Right lobe of liver (tissue), 6 donors: ENCODE measurements at regions not wholly inside any gene's neighbourhood (a gene's known extent, or its start where the extent isn't known, plus 50 kb on each side); places are given as distances from the start of the nearest gene placed in this dataset.

ENCODE experiments used
- ATAC-seq, 4 donors: fragments of 200-7000 bp; cut with Tn5 transposase; one replicate each; pipeline ENCODE4 v1.9.1; 2020; ENCODE audit warnings: mild to moderate bottlenecking in 4 of 4, moderate library complexity in 4 of 4
- DNase-seq, 3 donors: peaks; one replicate each; pipeline ENCODE4 v3.0.0-alpha.2; 2020
- H3K27ac ChIP-seq, 3 donors: fragments of 200-600 bp; one replicate each; pipeline ENCODE4 v1.8.0; 2022
- H3K27me3 ChIP-seq, 2 donors: fragments of 200-600 bp; one replicate each; pipeline ENCODE4 v1.8.0; 2022
- H3K36me3 ChIP-seq, 4 donors: fragments of 200-600 bp; sonication (generic) in 1 of 4; one replicate each; pipeline versions ENCODE4 v1.5.1 to v1.8.0; 2017 to 2022; ENCODE audit warnings: control low read depth in 1 of 4
- H3K4me1 ChIP-seq, 4 donors: fragments of 200-600 bp; sonication (generic) in 1 of 4; one replicate each; pipeline versions ENCODE4 v1.5.1 to v1.8.0; 2017 to 2022; ENCODE audit warnings: control low read depth in 1 of 4
- H3K4me3 ChIP-seq, 3 donors: fragments of 200-600 bp; one replicate each; pipeline ENCODE4 v1.8.0; 2022
- H3K9me3 ChIP-seq, 4 donors: fragments of 200-600 bp; sonication (generic) in 1 of 4; one replicate each; pipeline versions ENCODE4 v1.5.1 to v1.8.0; 2017 to 2022; ENCODE audit warnings: control low read depth in 1 of 4
- CTCF ChIP-seq, 4 donors: fragments of 200-600 bp in 3 of 4; fragments of 450-650 bp in 1 of 4; IDR thresholded peaks; one replicate each; pipeline versions ENCODE4 v1.5.1 to v1.8.0; 2016 to 2022; ENCODE audit warnings: antibody characterized with exemption in 4 of 4, mild to moderate bottlenecking in 2 of 4
- POLR2A ChIP-seq: fragments of 450-650 bp; IDR thresholded peaks from one replicate; pipeline ENCODE4 v1.6.1; 2017; ENCODE audit warnings: antibody characterized with exemption, mild to moderate bottlenecking
- WGBS: methylation state at CpG from one replicate; pipeline ENCODE4 v1.1.6; 2018; ENCODE audit warnings: low coverage, low lambda C conversion rate; ENCODE audit not compliant: insufficient coverage; ENCODE audit errors: missing lambda C conversion rate; 5-methylcytosine and 5-hydroxymethylcytosine counted together
- intact Hi-C, 2 donors: fragments of 100-400 bp; cut with DNase I; formaldehyde crosslinking; loops; one replicate each; pipeline versions ENCODE4 v1.11.2 to v1.14.1; 2022
- donor health status: DM: no; HTN: yes; CAD: no.
- donor health status: DM: no; HTN: no; CAD: no.
- donor health status: DM: no; HTN: no; CAD: no.
- donor health status: DM: no; HTN: yes; CAD: no.
- donor health status: DM: no; HTN: yes; CAD: no.

- ATAC-seq (no peak), DNase-seq (no peak)
- Histone ChIP-seq H3K36me3 (no peaks in the 10 kb centered on the region), H3K4me1 (no peaks in the 10 kb centered on the region), H3K4me3 (no peak overlapping the region), H3K27me3 (no peaks in the 10 kb centered on the region), H3K9me3 (no peaks in the 10 kb centered on the region), H3K27ac (no peak overlapping the region)
- TF ChIP-seq CTCF (IDR thresholded peaks at IDR 0.05) (no peak), POLR2A (no peak)
- intact Hi-C loops, result no loop called here
- 80% methylated on average over 2 of the region's 2 CpGs for WGBS
Measured at GRCh38 chr1:14120895-14121294, 420.9 kb downstream of the PRDM2 start.

GRCh38 chr1:14128096-14128495 is 428.1 kb downstream of the PRDM2 start:
- Histone ChIP-seq H3K27ac (no peak overlapping the region), H3K9me3 (no peaks in the 10 kb centered on the region), H3K27me3 (no peaks in the 10 kb centered on the region), H3K4me1 (no peaks in the 10 kb centered on the region), H3K36me3 (no peaks in the 10 kb centered on the region), H3K4me3 (no peak overlapping the region)
- ATAC-seq (no peak), DNase-seq (no peak)
- no peak for TF ChIP-seq CTCF (IDR thresholded peaks at IDR 0.05)
- TF ChIP-seq POLR2A, result no peak
- intact Hi-C loops, result no loop called here
- WGBS, result no CpG with 5 or more reads among the region's 1 CpG

GRCh38 chr1:14129009-14129408 is 429.0 kb downstream of the PRDM2 start:
- TF ChIP-seq CTCF (IDR thresholded peaks at IDR 0.05) (no peak), POLR2A (no peak)
- Histone ChIP-seq H3K27me3 (no peaks in the 10 kb centered on the region), H3K9me3 (no peaks in the 10 kb centered on the region), H3K4me1 (no peaks in the 10 kb centered on the region), H3K4me3 (no peak overlapping the region), H3K36me3 (no peaks in the 10 kb centered on the region), H3K27ac (no peak overlapping the region)
- WGBS, result 47% methylated on average over 2 of the region's 2 CpGs
- ATAC-seq, result no peak
- intact Hi-C loops, result no loop called here
- no peak for DNase-seq

- no peaks in the 10 kb centered on the region for H3K27me3 ChIP-seq
- TF ChIP-seq POLR2A (no peak), CTCF (IDR thresholded peaks at IDR 0.05) (no peak)
- DNase-seq, result no peak
- WGBS, result 54% methylated on average over 2 of the region's 2 CpGs
- ATAC-seq, result no peak
- no peak overlapping the region for H3K27ac ChIP-seq
- H3K4me1 ChIP-seq, result no peaks in the 10 kb centered on the region
- no peak overlapping the region for H3K4me3 ChIP-seq
- H3K9me3 ChIP-seq, result no peaks in the 10 kb centered on the region
- intact Hi-C loops, result no loop called here
- no peaks in the 10 kb centered on the region for H3K36me3 ChIP-seq
Measured at GRCh38 chr1:14135070-14135469, 435.1 kb downstream of the PRDM2 start.

GRCh38 chr1:14136152-14136763 is 436.3 kb downstream of the PRDM2 start:
- Histone ChIP-seq H3K9me3 (no peaks in the 10 kb centered on the region), H3K4me3 (no peak overlapping the region), H3K36me3 (no peaks in the 10 kb centered on the region), H3K27me3 (no peaks in the 10 kb centered on the region), H3K27ac (no peak overlapping the region), H3K4me1 (no peaks in the 10 kb centered on the region)
- DNase-seq (no peak), ATAC-seq (no peak)
- intact Hi-C loops, result no loop called here
- TF ChIP-seq CTCF (IDR thresholded peaks at IDR 0.05) (no peak), POLR2A (no peak)
- 34% methylated on average over 4 of the region's 6 CpGs for WGBS
